HEK293 (cell line): ENCODE measurements at regions not wholly inside any gene's neighbourhood (a gene's known extent, or its start where the extent isn't known, plus 50 kb on each side); places are given as distances from the start of the nearest gene placed in this dataset.
A peak's percentile ranks its signal among the peaks of the same experiment; 100 is the strongest.

ENCODE experiments used
- CTCF ChIA-PET: fragments of 350-600 bp; formaldehyde crosslinking; extraction: SDS; loops from one replicate; lab custom pipeline; 2021; ENCODE audit warnings: antibody characterized with exemption; lab: Yijun Ruan, JAX
- POLR2A ChIA-PET: fragments of 300-600 bp; formaldehyde crosslinking; extraction: SDS; loops from one replicate; lab custom pipeline; 2020; ENCODE audit warnings: antibody characterized with exemption, inconsistent platforms; lab: Yijun Ruan, JAX
- H3K27ac ChIP-seq: fragments of 200-500 bp; sonication (Bioruptor generic); 2 replicates; pipeline ENCODE4 v1.5.1; 2014; ENCODE audit warnings: low read depth, low read length, control low read depth, inconsistent platforms; ENCODE audit errors: extremely low read depth
- H3K36me3 ChIP-seq, 2 experiments: fragments of 200-500 bp in 1 of 2; sonication (Bioruptor generic) in 1 of 2; 1 replicate in 1 of 2; 2 replicates in 1 of 2; pipeline ENCODE4 v1.5.1; 2014 to 2017; ENCODE audit warnings: inconsistent platforms in 2 of 2, low read length in 2 of 2; ENCODE audit not compliant: control insufficient read depth in 2 of 2, insufficient read depth in 1 of 2
- H3K4me1 ChIP-seq: fragments of 200-500 bp; sonication (Bioruptor generic); 2 replicates; pipeline ENCODE4 v1.5.1; 2014; ENCODE audit warnings: mild to moderate bottlenecking, low read length, inconsistent platforms; ENCODE audit not compliant: control insufficient read depth, insufficient read depth
- H3K4me3 ChIP-seq: 2 replicates; pipeline ENCODE4 v1.5.1; 2011; ENCODE audit warnings: low read depth, mild to moderate bottlenecking, control low read depth, low read length, moderate library complexity
- H3K9me3 ChIP-seq: fragments of 200-500 bp; sonication (Bioruptor generic); 2 replicates; pipeline ENCODE4 v1.5.1; 2014; ENCODE audit warnings: low read depth, low read length, inconsistent platforms; ENCODE audit not compliant: control insufficient read depth, insufficient read depth
- EGR2 ChIP-seq: fragments of 450-650 bp; formaldehyde crosslinking; IDR thresholded peaks from 2 replicates; pipeline ENCODE4 v1.5.1; 2016; ENCODE audit warnings: low read depth, missing biosample characterization, missing genetic modification characterization
- HOXA7 ChIP-seq: sonication (generic); formaldehyde crosslinking; IDR thresholded peaks from 2 replicates; pipeline ENCODE4 v1.8.1; 2022; ENCODE audit warnings: missing genetic modification reagents, borderline replicate concordance
- ZBTB1 ChIP-seq: fragments of 450-650 bp; formaldehyde crosslinking; IDR thresholded peaks from 2 replicates; pipeline ENCODE4 v1.5.1; 2016; ENCODE audit warnings: missing biosample characterization, missing genetic modification characterization
- ZBTB48 ChIP-seq: fragments of 450-650 bp; formaldehyde crosslinking; IDR thresholded peaks from 2 replicates; pipeline ENCODE4 v1.5.1; 2016; ENCODE audit warnings: missing biosample characterization, missing genetic modification characterization
- ZFHX2 ChIP-seq: fragments of 450-650 bp; formaldehyde crosslinking; conservative IDR thresholded peaks from 2 replicates; pipeline ENCODE4 v1.5.1; 2016; ENCODE audit warnings: missing biosample characterization, missing genetic modification characterization
- ZFP41 ChIP-seq: fragments of 450-650 bp; formaldehyde crosslinking; IDR thresholded peaks from 2 replicates; pipeline ENCODE4 v1.5.1; 2016; ENCODE audit warnings: missing biosample characterization, missing genetic modification characterization, borderline replicate concordance
- ZNF157 ChIP-seq: fragments of 450-650 bp; formaldehyde crosslinking; IDR thresholded peaks from 2 replicates; pipeline ENCODE4 v1.5.1; 2016; ENCODE audit warnings: missing biosample characterization, missing genetic modification characterization
- ZNF221 ChIP-seq: fragments of 450-650 bp; formaldehyde crosslinking; IDR thresholded peaks from 2 replicates; pipeline ENCODE4 v1.5.1; 2017; ENCODE audit warnings: missing biosample characterization, missing genetic modification characterization, borderline replicate concordance
- ZNF416 ChIP-seq: fragments of 450-650 bp; formaldehyde crosslinking; IDR thresholded peaks from 2 replicates; pipeline ENCODE4 v1.5.1; 2016; ENCODE audit warnings: missing biosample characterization, missing genetic modification characterization
- ZNF514 ChIP-seq: fragments of 450-650 bp; formaldehyde crosslinking; IDR thresholded peaks from 2 replicates; pipeline ENCODE4 v1.5.1; 2016; ENCODE audit warnings: missing biosample characterization, missing genetic modification characterization
- ZNF521 ChIP-seq: fragments of 450-650 bp; formaldehyde crosslinking; IDR thresholded peaks from 2 replicates; pipeline ENCODE4 v1.5.1; 2017; ENCODE audit warnings: missing biosample characterization, mild to moderate bottlenecking, missing genetic modification characterization
- ZNF621 ChIP-seq: fragments of 450-650 bp; formaldehyde crosslinking; IDR thresholded peaks from 2 replicates; pipeline ENCODE4 v1.5.1; 2017; ENCODE audit warnings: missing biosample characterization, missing genetic modification characterization
- ZNF654 ChIP-seq: fragments of 450-650 bp; formaldehyde crosslinking; IDR thresholded peaks from 2 replicates; pipeline ENCODE4 v1.5.1; 2016; ENCODE audit warnings: low read depth, missing biosample characterization, missing genetic modification characterization
- ZNF76 ChIP-seq: fragments of 450-650 bp; formaldehyde crosslinking; IDR thresholded peaks from 2 replicates; pipeline ENCODE4; 2016; ENCODE audit warnings: low read depth, missing biosample characterization, missing genetic modification characterization, borderline replicate concordance
- ZNF830 ChIP-seq: fragments of 450-650 bp; IDR thresholded peaks from 2 replicates; pipeline ENCODE4 v1.5.0; 2018; ENCODE audit warnings: missing biosample characterization, missing genetic modification characterization, low read depth, mild to moderate bottlenecking, moderate library complexity
- ZSCAN16 ChIP-seq: fragments of 450-650 bp; formaldehyde crosslinking; IDR thresholded peaks from 2 replicates; pipeline ENCODE4 v1.5.1; 2016; ENCODE audit warnings: missing biosample characterization, missing genetic modification characterization
- ZSCAN23 ChIP-seq: fragments of 450-650 bp; formaldehyde crosslinking; IDR thresholded peaks from 2 replicates; pipeline ENCODE4 v1.5.1; 2016; ENCODE audit warnings: missing biosample characterization, missing genetic modification characterization
- TF ChIP-seq, protein P1 (sequence below): fragments of 450-650 bp; formaldehyde crosslinking; conservative IDR thresholded peaks from 2 replicates; pipeline ENCODE4 v1.5.1; 2016; ENCODE audit warnings: low read depth, missing biosample characterization, missing genetic modification characterization
- TF ChIP-seq, protein P2 (sequence below): fragments of 450-650 bp; formaldehyde crosslinking; IDR thresholded peaks from 2 replicates; pipeline ENCODE4 v1.5.1; 2016; ENCODE audit warnings: missing biosample characterization, missing genetic modification characterization
- TF ChIP-seq, protein P3 (sequence below): fragments of 450-650 bp; formaldehyde crosslinking; IDR thresholded peaks from 2 replicates; pipeline ENCODE4 v1.5.1; 2016; ENCODE audit warnings: missing biosample characterization, missing genetic modification characterization

DNA sequence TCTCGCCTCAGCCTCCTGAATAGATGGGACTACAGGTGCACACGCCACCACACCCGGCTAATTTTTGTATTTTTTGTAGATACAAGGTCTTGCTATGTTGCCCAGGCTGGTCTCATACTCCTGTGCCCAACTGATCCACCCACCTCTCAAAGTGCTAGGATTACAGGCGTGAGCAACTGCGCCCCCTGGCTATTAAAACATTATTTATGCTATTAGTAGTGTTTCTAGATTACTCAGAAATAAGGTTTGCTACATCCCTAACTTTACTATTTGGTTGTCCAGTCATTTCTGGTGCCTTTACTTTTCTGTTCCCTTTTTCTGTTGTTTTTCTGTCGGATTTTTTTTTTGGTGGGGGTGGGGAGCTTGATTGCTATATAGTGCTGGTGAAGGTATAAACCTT is 393.6 kb upstream of the TPM1 start:
- ChIA-PET CTCF (interaction anchor here (0.6 to 0.7 kb wide), 2 partner anchors 98 to 201 kb away, joined by 3 read pairs; no protein-coding TSS in a partner anchor), POLR2A (no interaction called here)
- H3K9me3 ChIP-seq, result no peaks in the 10 kb centered on the region
- no peaks in the 10 kb centered on the region for H3K36me3 ChIP-seq
- no peak overlapping the region for H3K27ac ChIP-seq
- TF ChIP-seq ZNF157 (tag by site-specific recombination), result no peak
- 0 out of 2 replicates have a peak, but pooled peaks have one; percentile 6 for TF ChIP-seq ZFHX2
- 0 out of 2 replicates have a peak, but pooled peaks cover 5% of the 10 kb centered on the region for H3K4me1 ChIP-seq
- H3K4me3 ChIP-seq, result no peak overlapping the region

DNA sequence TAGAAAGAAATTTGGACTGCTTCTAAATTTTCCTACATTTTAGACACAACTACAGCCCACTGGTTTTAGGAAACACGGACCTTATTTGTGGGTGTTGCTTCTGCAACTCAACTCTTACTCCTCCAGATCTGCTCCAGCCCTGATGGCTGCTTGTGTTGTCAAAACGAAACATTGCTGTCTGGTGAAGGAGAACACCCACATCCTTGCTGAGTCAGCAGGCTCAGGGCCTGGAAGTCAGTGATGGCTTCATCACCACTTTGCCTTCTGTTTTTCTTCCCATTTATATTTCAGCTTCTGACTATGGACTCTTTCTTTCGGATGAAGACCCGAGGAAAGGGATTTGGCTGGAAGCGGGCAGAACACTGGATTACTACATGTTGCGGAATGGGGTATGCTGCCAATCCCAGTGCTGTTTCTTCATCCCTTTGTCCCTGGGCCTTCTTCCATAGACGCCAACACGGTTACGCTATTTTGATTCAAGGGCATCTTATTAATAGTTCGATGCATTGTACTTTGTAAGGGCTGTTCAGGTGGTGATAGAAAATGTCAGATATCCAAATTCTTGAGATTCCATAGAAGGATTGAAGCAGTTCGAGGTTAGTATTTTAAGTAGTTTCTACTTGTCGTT is 392.6 kb upstream of the TPM1 start:
- no peak overlapping the region for H3K4me3 ChIP-seq
- no peaks in the 10 kb centered on the region for H3K36me3 ChIP-seq
- no peak overlapping the region for H3K27ac ChIP-seq
- 0 out of 2 replicates have a peak, but pooled peaks cover 5% of the 10 kb centered on the region for H3K4me1 ChIP-seq
- H3K9me3 ChIP-seq, result no peaks in the 10 kb centered on the region
- CTCF ChIA-PET, result interaction anchor here (0.6 to 0.7 kb wide), 2 partner anchors 97 to 202 kb away, joined by 3 read pairs; no protein-coding TSS in a partner anchor
- POLR2A ChIA-PET, result no interaction called here
- TF ChIP-seq EGR2 (tag by site-specific recombination), result peak; percentile 51; the same call in 1 of the 2 replicates
- TF ChIP-seq ZFHX2, result peak; percentile 61
- TF ChIP-seq ZNF514 (tag by site-specific recombination), result no peak
- TF ChIP-seq, all 188 proteins: peak for 2

DNA sequence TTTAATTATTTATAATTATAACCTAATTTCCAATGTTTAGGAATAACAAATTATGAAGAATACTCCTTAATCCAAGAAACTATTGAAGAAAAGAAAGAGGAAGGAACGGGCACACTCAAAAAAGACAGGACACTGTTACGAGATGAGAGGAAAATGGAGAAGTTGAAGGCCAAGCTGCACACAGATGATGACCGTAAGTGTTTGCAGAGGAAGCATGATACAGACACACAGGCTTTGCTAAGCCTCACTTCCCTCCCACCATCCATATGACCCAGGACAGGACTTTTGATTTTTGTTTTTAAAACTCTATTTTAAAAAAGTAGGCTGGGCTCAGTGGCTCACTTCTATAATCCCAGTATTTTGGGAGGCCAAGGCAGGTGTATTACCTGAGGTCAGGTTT is 389.4 kb upstream of the TPM1 start:
- ChIA-PET CTCF (interaction anchor here (0.8 kb wide), 1 partner anchor 13 kb away, joined by 4 read pairs; no protein-coding TSS in a partner anchor), POLR2A (no interaction called here)
- no peaks in the 10 kb centered on the region for H3K4me1 ChIP-seq
- no peak overlapping the region for H3K4me3 ChIP-seq
- H3K36me3 ChIP-seq, result no peaks in the 10 kb centered on the region
- no peak overlapping the region for H3K27ac ChIP-seq
- H3K9me3 ChIP-seq, result no peaks in the 10 kb centered on the region
- TF ChIP-seq, protein P1, sequence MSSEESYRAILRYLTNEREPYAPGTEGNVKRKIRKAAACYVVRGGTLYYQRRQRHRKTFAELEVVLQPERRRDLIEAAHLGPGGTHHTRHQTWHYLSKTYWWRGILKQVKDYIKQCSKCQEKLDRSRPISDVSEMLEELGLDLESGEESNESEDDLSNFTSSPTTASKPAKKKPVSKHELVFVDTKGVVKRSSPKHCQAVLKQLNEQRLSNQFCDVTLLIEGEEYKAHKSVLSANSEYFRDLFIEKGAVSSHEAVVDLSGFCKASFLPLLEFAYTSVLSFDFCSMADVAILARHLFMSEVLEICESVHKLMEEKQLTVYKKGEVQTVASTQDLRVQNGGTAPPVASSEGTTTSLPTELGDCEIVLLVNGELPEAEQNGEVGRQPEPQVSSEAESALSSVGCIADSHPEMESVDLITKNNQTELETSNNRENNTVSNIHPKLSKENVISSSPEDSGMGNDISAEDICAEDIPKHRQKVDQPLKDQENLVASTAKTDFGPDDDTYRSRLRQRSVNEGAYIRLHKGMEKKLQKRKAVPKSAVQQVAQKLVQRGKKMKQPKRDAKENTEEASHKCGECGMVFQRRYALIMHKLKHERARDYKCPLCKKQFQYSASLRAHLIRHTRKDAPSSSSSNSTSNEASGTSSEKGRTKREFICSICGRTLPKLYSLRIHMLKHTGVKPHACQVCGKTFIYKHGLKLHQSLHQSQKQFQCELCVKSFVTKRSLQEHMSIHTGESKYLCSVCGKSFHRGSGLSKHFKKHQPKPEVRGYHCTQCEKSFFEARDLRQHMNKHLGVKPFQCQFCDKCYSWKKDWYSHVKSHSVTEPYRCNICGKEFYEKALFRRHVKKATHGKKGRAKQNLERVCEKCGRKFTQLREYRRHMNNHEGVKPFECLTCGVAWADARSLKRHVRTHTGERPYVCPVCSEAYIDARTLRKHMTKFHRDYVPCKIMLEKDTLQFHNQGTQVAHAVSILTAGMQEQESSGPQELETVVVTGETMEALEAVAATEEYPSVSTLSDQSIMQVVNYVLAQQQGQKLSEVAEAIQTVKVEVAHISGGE (tag by site-specific recombination), result no peak
- TF ChIP-seq ZNF830, result no peak
- no peak for TF ChIP-seq ZNF221 (tag by site-specific recombination)
- TF ChIP-seq, protein P2, sequence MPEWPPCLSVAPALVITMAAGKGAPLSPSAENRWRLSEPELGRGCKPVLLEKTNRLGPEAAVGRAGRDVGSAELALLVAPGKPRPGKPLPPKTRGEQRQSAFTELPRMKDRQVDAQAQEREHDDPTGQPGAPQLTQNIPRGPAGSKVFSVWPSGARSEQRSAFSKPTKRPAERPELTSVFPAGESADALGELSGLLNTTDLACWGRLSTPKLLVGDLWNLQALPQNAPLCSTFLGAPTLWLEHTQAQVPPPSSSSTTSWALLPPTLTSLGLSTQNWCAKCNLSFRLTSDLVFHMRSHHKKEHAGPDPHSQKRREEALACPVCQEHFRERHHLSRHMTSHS (tag by site-specific recombination), result no peak
- no peak for TF ChIP-seq ZSCAN23
- no peak for TF ChIP-seq ZFP41 (tag by site-specific recombination)
- TF ChIP-seq ZBTB1 (tag by site-specific recombination), result no peak
- TF ChIP-seq ZNF621 (tag by site-specific recombination), result no peak
- TF ChIP-seq HOXA7, result no peak
- TF ChIP-seq, protein P3, sequence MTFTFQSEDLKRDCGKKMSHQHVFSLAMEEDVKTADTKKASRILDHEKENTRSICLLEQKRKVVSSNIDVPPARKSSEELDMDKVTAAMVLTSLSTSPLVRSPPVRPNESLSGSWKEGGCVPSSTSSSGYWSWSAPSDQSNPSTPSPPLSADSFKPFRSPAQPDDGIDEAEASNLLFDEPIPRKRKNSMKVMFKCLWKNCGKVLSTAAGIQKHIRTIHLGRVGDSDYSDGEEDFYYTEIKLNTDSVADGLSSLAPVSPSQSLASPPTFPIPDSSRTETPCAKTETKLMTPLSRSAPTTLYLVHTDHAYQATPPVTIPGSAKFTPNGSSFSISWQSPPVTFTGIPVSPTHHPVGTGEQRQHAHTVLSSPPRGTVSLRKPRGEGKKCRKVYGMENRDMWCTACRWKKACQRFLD (tag by site-specific recombination), result no peak
- no peak for TF ChIP-seq ZNF654
- TF ChIP-seq ZNF521 (tag by site-specific recombination), result no peak
- TF ChIP-seq ZBTB48, result no peak
- TF ChIP-seq ZNF416 (tag by site-specific recombination), result no peak
- TF ChIP-seq ZNF76 (tag by site-specific recombination), result no peak
- TF ChIP-seq ZSCAN16 (tag by site-specific recombination), result no peak
- TF ChIP-seq, all 188 proteins: peak for 0
